ENCODE measurements at regions not wholly inside any gene's neighbourhood (a gene's known extent, or its start where the extent isn't known, plus 50 kb on each side); places are given as distances from the start of the nearest gene placed in this dataset.
"Not testable (repeated sequence)": the region's sequence is repeated elsewhere in the genome, so short reads cannot be mapped to it uniquely, and the experiment has no call there.

- H3K79me2 ChIP-seq (ENCODE audit: low read length), result no peaks in the 10 kb centered on the region
- H3K9me3 ChIP-seq (ENCODE audit: insufficient read depth, low read length), result no peaks in the 10 kb centered on the region
- H4K20me1 ChIP-seq (ENCODE audit: insufficient read depth, low read length), result no peaks in the 10 kb centered on the region
- H3K27me3 ChIP-seq (ENCODE audit: low read depth, low read length), result no peaks in the 10 kb centered on the region
- no peaks in the 10 kb centered on the region for H3K4me1 ChIP-seq (ENCODE audit: low read length)
- no peak overlapping the region for H3K27ac ChIP-seq (ENCODE audit: low read length)
- TF ChIP-seq CTCF (IDR thresholded peaks at IDR 0.05; ENCODE audit: low read depth, low read length), result no peak
- TF ChIP-seq EZH2phosphoT487 (IDR thresholded peaks at IDR 0.05; ENCODE audit: low read depth), result no peak
- no peaks in the 10 kb centered on the region for H3K36me3 ChIP-seq (replicated peaks; ENCODE audit: low read depth, low read length)
- no peak overlapping the region for H2AFZ ChIP-seq (ENCODE audit: low read depth, low read length)
- H3K9ac ChIP-seq (ENCODE audit: low read length), result no peak overlapping the region
- no peak overlapping the region for H3K4me2 ChIP-seq (ENCODE audit: low read length)
- no peak overlapping the region for H3K4me3 ChIP-seq (ENCODE audit: low read length)
These were observed 158.2 kb downstream of the FOXL1 start for GRCh38 chr16:86736502-86736901.

- Histone ChIP-seq H3K4me2 (ENCODE audit: low read length) (no peak overlapping the region), H3K9ac (ENCODE audit: low read length) (no peak overlapping the region), H3K36me3 (replicated peaks; ENCODE audit: low read depth, low read length) (no peaks in the 10 kb centered on the region), H3K9me3 (ENCODE audit: insufficient read depth, low read length) (no peaks in the 10 kb centered on the region), H4K20me1 (ENCODE audit: insufficient read depth, low read length) (no peaks in the 10 kb centered on the region), H3K4me3 (ENCODE audit: low read length) (no peak overlapping the region), H2AFZ (ENCODE audit: low read depth, low read length) (no peak overlapping the region), H3K27ac (ENCODE audit: low read length) (no peak overlapping the region), H3K79me2 (ENCODE audit: low read length) (no peaks in the 10 kb centered on the region), H3K27me3 (ENCODE audit: low read depth, low read length) (no peaks in the 10 kb centered on the region), H3K4me1 (ENCODE audit: low read length) (no peaks in the 10 kb centered on the region)
- TF ChIP-seq CTCF (IDR thresholded peaks at IDR 0.05; ENCODE audit: low read depth, low read length) (no peak), EZH2phosphoT487 (IDR thresholded peaks at IDR 0.05; ENCODE audit: low read depth) (no peak)
These were observed 158.7 kb downstream of the FOXL1 start for GRCh38 chr16:86737083-86737482.

GRCh38 chr16:86738322-86738721 lies 160.0 kb downstream of the FOXL1 start:
- not testable (repeated sequence) for H3K4me2 ChIP-seq (ENCODE audit: low read length); H3K27ac ChIP-seq (ENCODE audit: low read length); H3K27me3 ChIP-seq (ENCODE audit: low read depth, low read length); H3K9ac ChIP-seq (ENCODE audit: low read length); H2AFZ ChIP-seq (ENCODE audit: low read depth, low read length); H3K4me1 ChIP-seq (ENCODE audit: low read length); H3K36me3 ChIP-seq (replicated peaks; ENCODE audit: low read depth, low read length); H3K9me3 ChIP-seq (ENCODE audit: insufficient read depth, low read length); H3K79me2 ChIP-seq (ENCODE audit: low read length); H3K4me3 ChIP-seq (ENCODE audit: low read length); H4K20me1 ChIP-seq (ENCODE audit: insufficient read depth, low read length)

GRCh38 chr16:86739178-86739577 lies 160.8 kb downstream of the FOXL1 start:
- no peaks in the 10 kb centered on the region for H3K27me3 ChIP-seq (ENCODE audit: low read depth, low read length)
- H3K4me1 ChIP-seq (ENCODE audit: low read length), result no peaks in the 10 kb centered on the region
- no peak overlapping the region for H3K4me3 ChIP-seq (ENCODE audit: low read length)
- no peak overlapping the region for H2AFZ ChIP-seq (ENCODE audit: low read depth, low read length)
- no peak overlapping the region for H3K9ac ChIP-seq (ENCODE audit: low read length)
- no peak overlapping the region for H3K27ac ChIP-seq (ENCODE audit: low read length)
- no peak overlapping the region for H3K4me2 ChIP-seq (ENCODE audit: low read length)
- H3K9me3 ChIP-seq (ENCODE audit: insufficient read depth, low read length), result no peaks in the 10 kb centered on the region
- no peaks in the 10 kb centered on the region for H3K79me2 ChIP-seq (ENCODE audit: low read length)
- TF ChIP-seq EZH2phosphoT487 (IDR thresholded peaks at IDR 0.05; ENCODE audit: low read depth) (no peak), CTCF (IDR thresholded peaks at IDR 0.05; ENCODE audit: low read depth, low read length) (no peak)
- H3K36me3 ChIP-seq (replicated peaks; ENCODE audit: low read depth, low read length), result no peaks in the 10 kb centered on the region
- no peaks in the 10 kb centered on the region for H4K20me1 ChIP-seq (ENCODE audit: insufficient read depth, low read length)

GRCh38 chr16:86739808-86740207 lies 161.5 kb downstream of the FOXL1 start:
- H3K9me3 ChIP-seq (ENCODE audit: insufficient read depth, low read length), result no peaks in the 10 kb centered on the region
- no peak overlapping the region for H3K27ac ChIP-seq (ENCODE audit: low read length)
- no peak overlapping the region for H3K9ac ChIP-seq (ENCODE audit: low read length)
- TF ChIP-seq EZH2phosphoT487 (IDR thresholded peaks at IDR 0.05; ENCODE audit: low read depth) (no peak), CTCF (IDR thresholded peaks at IDR 0.05; ENCODE audit: low read depth, low read length) (no peak)
- H3K79me2 ChIP-seq (ENCODE audit: low read length), result no peaks in the 10 kb centered on the region
- H3K4me2 ChIP-seq (ENCODE audit: low read length), result no peak overlapping the region
- no peak overlapping the region for H2AFZ ChIP-seq (ENCODE audit: low read depth, low read length)
- H3K4me3 ChIP-seq (ENCODE audit: low read length), result no peak overlapping the region
- H4K20me1 ChIP-seq (ENCODE audit: insufficient read depth, low read length), result no peaks in the 10 kb centered on the region
- no peaks in the 10 kb centered on the region for H3K4me1 ChIP-seq (ENCODE audit: low read length)
- H3K36me3 ChIP-seq (replicated peaks; ENCODE audit: low read depth, low read length), result no peaks in the 10 kb centered on the region
- no peaks in the 10 kb centered on the region for H3K27me3 ChIP-seq (ENCODE audit: low read depth, low read length)
